Esophagus squamous epithelium (tissue), 4 donors: ENCODE measurements at regions not wholly inside any gene's neighbourhood (a gene's known extent, or its start where the extent isn't known, plus 50 kb on each side); places are given as distances from the start of the nearest gene placed in this dataset.

ENCODE experiments used
- CTCF ChIP-seq, 6 experiments: fragments of 450-650 bp in 4 of 6; fragments of 200-600 bp in 2 of 6; sonication (generic) in 2 of 6; IDR thresholded peaks; one replicate each; pipeline ENCODE4 v1.5.1; 2016 to 2019; ENCODE audit warnings: antibody characterized with exemption in 6 of 6, mild to moderate bottlenecking in 4 of 6, moderate library complexity in 4 of 6
- POLR2A ChIP-seq, 4 donors: fragments of 450-650 bp; IDR thresholded peaks; one replicate each; pipeline ENCODE4 v1.6.1; 2017; ENCODE audit warnings: antibody characterized with exemption in 4 of 4, mild to moderate bottlenecking in 4 of 4, moderate library complexity in 3 of 4

- TF ChIP-seq CTCF (IDR thresholded peaks at IDR 0.05) (no peak), POLR2A (IDR thresholded peaks at IDR 0.05) (no peak)
These were observed 66.9 kb upstream of the ATP6AP2 start for GRCh38 chrX:40513835-40514234.
